Fibroblast of villous mesenchyme (primary cell): ENCODE measurements at regions not wholly inside any gene's neighbourhood (a gene's known extent, or its start where the extent isn't known, plus 50 kb on each side); places are given as distances from the start of the nearest gene placed in this dataset.
A peak's percentile ranks its signal among the peaks of the same experiment; 100 is the strongest.

Experiments
- DNase-seq: peaks from one replicate; pipeline ENCODE4 v3.0.0-alpha.2; 2010; ENCODE audit warnings: low read depth
- H3K4me3 ChIP-seq: 2 replicates; pipeline ENCODE4 v1.5.1; 2011; ENCODE audit warnings: low read depth, mild to moderate bottlenecking, low read length
- CTCF ChIP-seq: IDR thresholded peaks from 2 replicates; pipeline ENCODE4 v1.5.1; 2012; ENCODE audit warnings: low read depth, mild to moderate bottlenecking, low read length; ENCODE audit not compliant: insufficient read depth

GRCh38 chr3:64917914-64918453 is 230.2 kb upstream of the ADAMTS9 start:
- H3K4me3 ChIP-seq: no peak overlapping the region
- no peak for DNase-seq
- TF ChIP-seq CTCF: no peak

- DNase-seq: no peak
- no peak for TF ChIP-seq CTCF
- no peak overlapping the region for H3K4me3 ChIP-seq
These were observed 229.1 kb upstream of the ADAMTS9 start for GRCh38 chr3:64916937-64917336.

GRCh38 chr3:64916192-64916798 is 228.5 kb upstream of the ADAMTS9 start:
- DNase-seq: no peak
- H3K4me3 ChIP-seq: no peak overlapping the region
- no peak for TF ChIP-seq CTCF

GRCh38 chr3:64915778-64916177 is 228.0 kb upstream of the ADAMTS9 start:
- peak; percentile 76 for DNase-seq
- H3K4me3 ChIP-seq: no peak overlapping the region
- no peak for TF ChIP-seq CTCF

GRCh38 chr3:64913515-64913914 is 225.7 kb upstream of the ADAMTS9 start:
- DNase-seq: no peak
- no peak for TF ChIP-seq CTCF
- no peak overlapping the region for H3K4me3 ChIP-seq

GRCh38 chr3:64911138-64911537 is 223.3 kb upstream of the ADAMTS9 start:
- no peak for DNase-seq
- H3K4me3 ChIP-seq: no peak overlapping the region
- TF ChIP-seq CTCF: no peak
